ENCODE measurements at regions not wholly inside any gene's neighbourhood (a gene's known extent, or its start where the extent isn't known, plus 50 kb on each side); places are given as distances from the start of the nearest gene placed in this dataset.

GRCh38 chr18:61719671-61720070, 173.1 kb downstream of the RNF152 start:
- no peaks in the 10 kb centered on the region for H3K36me3 Mint-ChIP-seq
- H3K4me1 Mint-ChIP-seq, result no peaks in the 10 kb centered on the region
- H3K9me3 Mint-ChIP-seq, result peaks cover 0 to 2% (median 0%) of the 10 kb centered on the region in 9 donors
- H3K4me3 Mint-ChIP-seq, result no peak overlapping the region
- ATAC-seq (no peak), DNase-seq (no peak)
- POLR2A ChIA-PET, result no interaction called here
- H3K27ac Mint-ChIP-seq, result no peak overlapping the region
- H3K27me3 Mint-ChIP-seq, result peaks cover 0 to 19% (median 4%) of the 10 kb centered on the region in 5 donors

- H3K27ac Mint-ChIP-seq, result no peak overlapping the region
- H3K4me3 Mint-ChIP-seq, result no peak overlapping the region
- ATAC-seq, result no peak
- no peak for DNase-seq
- H3K4me1 Mint-ChIP-seq, result no peaks in the 10 kb centered on the region
- H3K36me3 Mint-ChIP-seq, result no peaks in the 10 kb centered on the region
- peaks cover 0 to 2% (median 0%) of the 10 kb centered on the region in 9 donors for H3K9me3 Mint-ChIP-seq
- H3K27me3 Mint-ChIP-seq, result peaks cover 0 to 23% (median 4%) of the 10 kb centered on the region in 5 donors
- POLR2A ChIA-PET, result no interaction called here
These were observed 173.9 kb downstream of the RNF152 start for GRCh38 chr18:61718944-61719343.

- no peak overlapping the region for H3K27ac Mint-ChIP-seq
- POLR2A ChIA-PET, result no interaction called here
- no peaks in the 10 kb centered on the region for H3K4me1 Mint-ChIP-seq
- ATAC-seq (no peak), DNase-seq (no peak)
- peaks cover 0 to 2% (median 0%) of the 10 kb centered on the region in 9 donors for H3K9me3 Mint-ChIP-seq
- no peaks in the 10 kb centered on the region for H3K36me3 Mint-ChIP-seq
- no peak overlapping the region for H3K4me3 Mint-ChIP-seq
- peaks cover 0 to 23% (median 4%) of the 10 kb centered on the region in 5 donors for H3K27me3 Mint-ChIP-seq
These were observed 178.4 kb downstream of the RNF152 start for GRCh38 chr18:61714421-61714820.

- DNase-seq, result no peak
- no peaks in the 10 kb centered on the region for H3K4me1 Mint-ChIP-seq
- H3K4me3 Mint-ChIP-seq, result no peak overlapping the region
- H3K36me3 Mint-ChIP-seq, result no peaks in the 10 kb centered on the region
- H3K27ac Mint-ChIP-seq, result no peak overlapping the region
- POLR2A ChIA-PET, result no interaction called here
- H3K9me3 Mint-ChIP-seq, result peaks cover 0 to 2% (median 0%) of the 10 kb centered on the region in 9 donors
- ATAC-seq, result no peak
- peaks cover 0 to 18% (median 4%) of the 10 kb centered on the region in 5 donors for H3K27me3 Mint-ChIP-seq
These were observed 179.3 kb downstream of the RNF152 start for GRCh38 chr18:61713502-61713901.

- H3K27me3 Mint-ChIP-seq, result peaks cover 0 to 17% (median 4%) of the 10 kb centered on the region in 5 donors
- no peak for ATAC-seq
- H3K4me1 Mint-ChIP-seq, result no peaks in the 10 kb centered on the region
- H3K9me3 Mint-ChIP-seq, result peaks cover 0 to 2% (median 0%) of the 10 kb centered on the region in 9 donors
- no peak for DNase-seq
- no peak overlapping the region for H3K27ac Mint-ChIP-seq
- no peak overlapping the region for H3K4me3 Mint-ChIP-seq
- no peaks in the 10 kb centered on the region for H3K36me3 Mint-ChIP-seq
- POLR2A ChIA-PET, result no interaction called here
These were observed 182.7 kb downstream of the RNF152 start for GRCh38 chr18:61710082-61710620.

- Mint-ChIP-seq H3K4me3 (no peak overlapping the region), H3K27ac (no peak overlapping the region), H3K9me3 (peaks cover 0 to 6% (median 0%) of the 10 kb centered on the region in 9 donors), H3K4me1 (no peaks in the 10 kb centered on the region), H3K36me3 (no peaks in the 10 kb centered on the region), H3K27me3 (peaks cover 0 to 21% (median 4%) of the 10 kb centered on the region in 5 donors)
- POLR2A ChIA-PET, result interaction anchor here (0.6 kb wide), 1 partner anchor 82 kb away, joined by 5 read pairs; no protein-coding TSS in a partner anchor
- DNase-seq (no peak), ATAC-seq (no peak)
These were observed 186.4 kb downstream of the RNF152 start for GRCh38 chr18:61706276-61706915.

GRCh38 chr18:61703508-61703907, 189.3 kb downstream of the RNF152 start:
- Mint-ChIP-seq H3K27me3 (peaks cover 0 to 24% (median 5%) of the 10 kb centered on the region in 5 donors), H3K4me1 (no peaks in the 10 kb centered on the region), H3K36me3 (no peaks in the 10 kb centered on the region), H3K4me3 (no peak overlapping the region), H3K27ac (no peak overlapping the region), H3K9me3 (peaks cover 0 to 6% (median 0%) of the 10 kb centered on the region in 9 donors)
- POLR2A ChIA-PET, result no interaction called here
- ATAC-seq (no peak), DNase-seq (no peak)

- Mint-ChIP-seq H3K27me3 (peaks cover 0 to 21% (median 7%) of the 10 kb centered on the region in 5 donors), H3K36me3 (no peaks in the 10 kb centered on the region), H3K4me3 (no peak overlapping the region), H3K27ac (no peak overlapping the region), H3K9me3 (peaks cover 0 to 7% (median 0%) of the 10 kb centered on the region in 9 donors), H3K4me1 (no peaks in the 10 kb centered on the region)
- POLR2A ChIA-PET, result no interaction called here
- no peak for DNase-seq
- no peak for ATAC-seq
These were observed 190.8 kb downstream of the RNF152 start for GRCh38 chr18:61702007-61702406.

- Mint-ChIP-seq H3K36me3 (no peaks in the 10 kb centered on the region), H3K4me1 (no peaks in the 10 kb centered on the region), H3K27ac (no peak overlapping the region), H3K4me3 (no peak overlapping the region), H3K9me3 (peaks cover 0 to 7% (median 0%) of the 10 kb centered on the region in 9 donors), H3K27me3 (peaks cover 1 to 22% (median 7%) of the 10 kb centered on the region in 5 donors)
- no peak for ATAC-seq
- no peak for DNase-seq
- POLR2A ChIA-PET, result no interaction called here
These were observed 193.3 kb downstream of the RNF152 start for GRCh38 chr18:61699397-61700110.

GRCh38 chr18:61697306-61697909, 195.4 kb downstream of the RNF152 start:
- H3K27ac Mint-ChIP-seq, result no peak overlapping the region
- POLR2A ChIA-PET, result no interaction called here

GRCh38 chr18:61694236-61694635, 198.6 kb downstream of the RNF152 start:
- no peak overlapping the region for H3K27ac Mint-ChIP-seq
- POLR2A ChIA-PET, result no interaction called here
- no peak overlapping the region for H3K4me3 Mint-ChIP-seq
- peaks cover 0 to 26% (median 4%) of the 10 kb centered on the region in 5 donors for H3K27me3 Mint-ChIP-seq
- no peaks in the 10 kb centered on the region for H3K36me3 Mint-ChIP-seq
- ATAC-seq (no peak), DNase-seq (no peak)
- H3K4me1 Mint-ChIP-seq, result no peaks in the 10 kb centered on the region
- H3K9me3 Mint-ChIP-seq, result peaks cover 0 to 2% (median 0%) of the 10 kb centered on the region in 9 donors

More at GRCh38 chr18:61697306-61697909, 195.4 kb downstream of the RNF152 start:
- Mint-ChIP-seq H3K4me1 (no peaks in the 10 kb centered on the region), H3K27me3 (peaks cover 0 to 15% (median 6%) of the 10 kb centered on the region in 5 donors), H3K4me3 (no peak overlapping the region), H3K36me3 (no peaks in the 10 kb centered on the region), H3K9me3 (peaks cover 0 to 6% (median 0%) of the 10 kb centered on the region in 9 donors)
- ATAC-seq (no peak), DNase-seq (no peak)

GRCh38 chr18:61690418-61691138, 202.2 kb downstream of the RNF152 start:
- no peaks in the 10 kb centered on the region for H3K36me3 Mint-ChIP-seq
- H3K4me1 Mint-ChIP-seq, result no peaks in the 10 kb centered on the region
- H3K9me3 Mint-ChIP-seq, result peaks cover 0 to 4% (median 0%) of the 10 kb centered on the region in 9 donors
- no peak overlapping the region for H3K27ac Mint-ChIP-seq
- H3K4me3 Mint-ChIP-seq, result no peak overlapping the region
- H3K27me3 Mint-ChIP-seq, result peaks cover 0 to 18% (median 3%) of the 10 kb centered on the region in 5 donors
- DNase-seq, result no peak
- ATAC-seq, result no peak
- POLR2A ChIA-PET, result no interaction called here
